ENCODE measurements at regions not wholly inside any gene's neighbourhood (a gene's known extent, or its start where the extent isn't known, plus 50 kb on each side); places are given as distances from the start of the nearest gene placed in this dataset.

DNA sequence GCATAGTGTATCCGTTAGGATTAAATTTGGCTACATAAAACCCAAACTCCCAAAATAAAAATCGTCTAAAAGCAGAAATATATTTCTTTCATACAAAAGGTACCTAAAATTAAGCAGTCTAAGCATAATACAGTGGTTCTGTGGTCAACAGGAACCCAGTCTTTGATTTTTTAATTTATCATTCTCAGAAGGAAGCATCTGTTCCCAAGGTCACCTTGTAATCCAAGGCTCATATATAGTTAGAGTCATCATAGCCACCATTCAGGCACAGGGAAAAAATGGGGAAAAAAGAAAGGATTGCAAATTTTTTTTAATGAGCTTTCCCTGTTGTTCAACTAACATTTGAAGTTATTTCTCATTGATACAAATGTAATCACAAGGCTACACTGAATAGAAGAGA is 983.2 kb downstream of the PLOD2 start:
- TF ChIP-seq, protein P1, sequence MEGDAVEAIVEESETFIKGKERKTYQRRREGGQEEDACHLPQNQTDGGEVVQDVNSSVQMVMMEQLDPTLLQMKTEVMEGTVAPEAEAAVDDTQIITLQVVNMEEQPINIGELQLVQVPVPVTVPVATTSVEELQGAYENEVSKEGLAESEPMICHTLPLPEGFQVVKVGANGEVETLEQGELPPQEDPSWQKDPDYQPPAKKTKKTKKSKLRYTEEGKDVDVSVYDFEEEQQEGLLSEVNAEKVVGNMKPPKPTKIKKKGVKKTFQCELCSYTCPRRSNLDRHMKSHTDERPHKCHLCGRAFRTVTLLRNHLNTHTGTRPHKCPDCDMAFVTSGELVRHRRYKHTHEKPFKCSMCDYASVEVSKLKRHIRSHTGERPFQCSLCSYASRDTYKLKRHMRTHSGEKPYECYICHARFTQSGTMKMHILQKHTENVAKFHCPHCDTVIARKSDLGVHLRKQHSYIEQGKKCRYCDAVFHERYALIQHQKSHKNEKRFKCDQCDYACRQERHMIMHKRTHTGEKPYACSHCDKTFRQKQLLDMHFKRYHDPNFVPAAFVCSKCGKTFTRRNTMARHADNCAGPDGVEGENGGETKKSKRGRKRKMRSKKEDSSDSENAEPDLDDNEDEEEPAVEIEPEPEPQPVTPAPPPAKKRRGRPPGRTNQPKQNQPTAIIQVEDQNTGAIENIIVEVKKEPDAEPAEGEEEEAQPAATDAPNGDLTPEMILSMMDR (conservative IDR thresholded peaks at IDR 0.05; ENCODE audit: low read depth, low read length): no peak
- TF ChIP-seq EZH2 (IDR thresholded peaks at IDR 0.05; ENCODE audit: borderline replicate concordance, low read depth, low read length, poor library complexity, severe bottlenecking): no peak

Data from A673 (cell line).